ENCODE measurements at regions not wholly inside any gene's neighbourhood (a gene's known extent, or its start where the extent isn't known, plus 50 kb on each side); places are given as distances from the start of the nearest gene placed in this dataset.

DNA sequence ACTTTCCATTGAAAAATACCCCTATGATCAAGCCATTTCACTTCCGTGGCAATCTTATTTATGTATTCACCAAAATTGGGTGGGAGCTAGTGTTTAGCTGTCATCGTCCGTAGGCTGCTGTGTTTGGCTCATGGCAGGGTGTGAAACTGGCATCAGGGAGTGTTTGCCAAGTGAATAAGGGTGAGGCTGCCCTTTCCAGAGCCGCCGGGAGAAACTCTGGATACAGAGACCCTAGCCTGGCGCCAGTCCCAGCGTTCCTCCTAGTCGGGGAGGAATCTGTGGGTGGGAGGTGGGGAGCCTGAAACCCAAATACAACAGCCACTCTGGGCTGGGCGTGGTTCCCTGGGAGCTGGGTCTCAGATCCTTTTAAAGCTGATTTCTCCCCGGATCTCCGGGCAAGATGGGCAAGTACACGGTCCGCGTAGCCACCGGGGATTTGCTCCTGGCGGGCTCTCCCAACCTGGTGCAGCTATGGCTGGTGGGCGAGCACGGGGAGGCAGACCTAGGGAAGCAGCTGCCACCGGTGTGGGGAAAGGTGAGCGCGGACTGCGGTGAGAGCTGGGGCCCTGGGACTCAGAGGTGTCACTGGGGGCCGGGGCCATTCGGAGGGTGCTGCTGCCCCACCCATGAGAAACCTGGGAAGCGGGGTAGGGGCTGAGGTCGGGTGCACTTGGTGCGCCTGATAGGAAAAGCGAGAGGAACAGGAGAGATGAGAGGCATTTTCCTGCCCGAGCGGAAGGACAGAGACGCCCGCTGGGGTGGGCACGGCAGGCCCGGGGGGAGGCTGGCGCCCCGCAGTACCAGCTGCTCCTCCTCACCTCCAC lies 62.1 kb upstream of the TEKT1 start:
- Mint-ChIP-seq H3K4me1 (no peaks in the 10 kb centered on the region), H3K4me3 (no peak overlapping the region), H3K27ac (no peak overlapping the region), H3K36me3 (ENCODE audit: low read depth) (peaks cover 2% of the 10 kb centered on the region), H3K9me3 (peaks cover 3% of the 10 kb centered on the region), H3K27me3 (peaks cover 42% of the 10 kb centered on the region)
- no peak for DNase-seq
- intact Hi-C loops (cut with micrococcal nuclease), result no loop called here

DNA sequence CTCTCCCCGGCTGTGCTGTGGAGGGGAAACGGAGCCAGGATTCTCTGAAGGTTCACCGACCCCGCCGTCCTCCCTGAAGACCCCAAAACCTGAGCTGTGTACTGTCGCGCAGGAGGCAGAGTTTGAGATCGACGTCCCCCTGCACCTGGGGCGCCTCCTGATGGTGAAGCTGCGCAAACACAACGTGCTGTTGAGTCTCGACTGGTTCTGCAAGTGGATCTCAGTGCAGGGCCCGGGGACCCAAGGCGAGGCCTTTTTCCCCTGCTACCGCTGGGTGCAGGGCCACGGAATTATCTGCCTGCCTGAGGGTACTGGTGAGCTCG lies 62.6 kb upstream of the TEKT1 start:
- Mint-ChIP-seq H3K4me1 (no peaks in the 10 kb centered on the region), H3K27ac (no peak overlapping the region), H3K9me3 (no peaks in the 10 kb centered on the region), H3K27me3 (peaks cover 42% of the 10 kb centered on the region), H3K36me3 (ENCODE audit: low read depth) (peaks cover 2% of the 10 kb centered on the region), H3K4me3 (no peak overlapping the region)
- intact Hi-C loops (cut with micrococcal nuclease), result no loop called here
- DNase-seq, result peak; percentile 71

DNA sequence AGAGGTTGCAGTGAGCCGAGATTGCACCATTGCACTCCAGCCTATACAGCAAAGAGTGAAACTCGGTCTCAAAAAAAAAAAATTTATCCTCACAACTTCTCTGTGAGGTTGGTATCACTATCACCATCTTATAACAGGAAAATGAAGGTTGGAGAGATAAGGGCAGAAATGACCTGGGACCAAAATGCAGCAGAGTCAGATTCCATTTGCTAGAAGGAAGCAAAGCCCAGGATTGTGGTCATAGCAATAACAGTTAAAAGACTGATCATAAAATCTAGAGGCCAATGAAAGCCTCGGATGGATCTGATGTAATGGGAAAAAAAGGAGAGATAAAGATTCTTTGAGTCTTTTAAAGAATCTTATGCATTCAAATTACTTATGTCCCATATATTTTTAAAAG lies 69.6 kb upstream of the TEKT1 start:
- Mint-ChIP-seq H3K27ac (no peak overlapping the region), H3K27me3 (peaks cover 9% of the 10 kb centered on the region)
- intact Hi-C loops (cut with micrococcal nuclease), result no loop called here

DNA sequence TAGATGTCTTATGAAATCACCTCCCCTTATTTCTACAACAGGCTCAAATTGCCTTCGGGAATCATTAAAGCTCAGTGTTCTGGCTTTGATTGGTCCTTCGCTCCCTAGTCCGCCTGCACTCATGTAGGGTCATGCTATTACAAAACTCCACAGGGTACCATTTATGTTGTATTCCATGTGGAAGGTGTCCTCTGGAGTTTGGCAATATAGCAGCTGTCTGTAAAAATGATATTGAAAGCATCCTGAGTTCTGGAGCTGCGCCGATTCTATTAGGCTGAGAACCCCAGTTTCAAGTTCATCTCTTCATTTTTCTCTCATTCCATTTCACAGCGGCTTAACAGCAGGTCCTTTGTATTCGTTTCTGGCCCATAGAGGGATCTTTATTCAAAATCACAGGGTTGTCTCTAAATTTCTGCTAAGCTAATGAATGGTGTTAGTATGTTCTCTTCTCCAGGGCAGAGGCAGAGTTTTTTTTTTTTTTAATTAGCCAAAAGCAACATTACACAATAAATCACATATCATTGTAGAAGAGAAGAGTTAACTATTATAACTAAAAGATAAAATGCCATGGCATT lies 71.9 kb upstream of the TEKT1 start:
- Mint-ChIP-seq H3K27me3 (no peaks in the 10 kb centered on the region), H3K27ac (no peak overlapping the region), H3K9me3 (no peaks in the 10 kb centered on the region), H3K36me3 (ENCODE audit: low read depth) (no peaks in the 10 kb centered on the region), H3K4me3 (no peak overlapping the region), H3K4me1 (no peaks in the 10 kb centered on the region)
- intact Hi-C loops (cut with micrococcal nuclease), result no loop called here
- DNase-seq, result peak; percentile 29

More for the DNA sequence above, 69.6 kb upstream of the TEKT1 start:
- Mint-ChIP-seq H3K36me3 (ENCODE audit: low read depth) (no peaks in the 10 kb centered on the region), H3K9me3 (no peaks in the 10 kb centered on the region), H3K4me3 (no peak overlapping the region), H3K4me1 (no peaks in the 10 kb centered on the region)
- peak; percentile 24 for DNase-seq

DNA sequence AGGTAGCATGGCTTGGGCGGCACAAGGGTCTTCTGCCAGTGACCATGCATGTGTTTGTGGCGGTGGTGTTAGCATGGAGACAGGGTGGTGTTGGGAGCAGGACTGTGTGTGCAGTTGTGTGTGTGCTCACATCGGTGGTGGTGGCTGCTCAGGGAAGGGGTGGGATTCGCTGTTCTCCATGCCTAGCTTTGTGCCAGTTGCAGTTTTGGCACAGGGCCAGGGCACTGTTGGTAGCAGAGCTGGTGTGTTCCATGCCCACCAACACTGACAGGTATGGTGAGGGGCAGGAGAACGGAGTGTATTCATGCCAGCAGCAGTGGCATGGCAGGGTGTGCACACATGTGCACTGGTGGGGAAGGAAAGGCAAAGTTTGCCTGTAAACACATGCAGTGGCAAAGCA lies 77.3 kb upstream of the TEKT1 start:
- intact Hi-C loops (cut with micrococcal nuclease), result no loop called here
- peaks cover 12% of the 10 kb centered on the region for H3K4me1 Mint-ChIP-seq
- peak; percentile 51 for DNase-seq
- H3K27me3 Mint-ChIP-seq, result peaks cover 17% of the 10 kb centered on the region
- H3K27ac Mint-ChIP-seq, result no peak overlapping the region
- H3K4me3 Mint-ChIP-seq, result no peak overlapping the region
- H3K9me3 Mint-ChIP-seq, result no peaks in the 10 kb centered on the region
- no peaks in the 10 kb centered on the region for H3K36me3 Mint-ChIP-seq (ENCODE audit: low read depth)

DNA sequence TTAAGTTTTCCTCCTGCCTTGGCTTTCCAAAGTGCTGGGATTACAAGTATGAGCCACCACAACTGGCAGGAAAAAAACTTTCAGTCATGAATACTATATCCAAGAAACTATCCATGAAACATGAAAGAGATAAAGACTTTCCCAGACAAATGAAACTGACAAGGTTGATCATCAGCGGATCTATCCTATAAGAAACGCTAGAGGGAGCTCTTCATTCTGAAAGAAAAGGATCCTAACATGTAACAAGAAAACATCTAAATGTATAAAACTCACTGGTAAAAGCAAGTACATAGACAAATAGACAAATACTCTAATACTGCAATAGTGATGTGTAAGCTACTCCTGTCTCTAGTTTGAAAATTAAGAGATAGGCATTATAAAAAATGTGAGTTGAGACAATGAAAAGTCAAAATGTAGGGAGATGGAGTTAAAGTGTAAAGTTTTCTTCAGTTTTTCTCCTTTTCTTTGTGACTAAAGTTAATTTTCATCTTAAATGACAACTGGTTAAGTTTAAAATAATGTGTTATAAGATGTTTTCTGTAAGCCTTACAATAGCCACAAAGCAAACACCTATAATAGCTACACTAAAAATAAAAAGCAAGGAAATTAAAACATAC lies 79.6 kb upstream of the TEKT1 start:
- intact Hi-C loops (cut with micrococcal nuclease), result loop anchor here (1.0 to 5.0 kb wide), 3 partner anchors 93 to 226 kb away; no protein-coding TSS in a partner anchor
- H3K4me3 Mint-ChIP-seq, result no peak overlapping the region
- H3K27me3 Mint-ChIP-seq, result peaks cover 22% of the 10 kb centered on the region
- no peaks in the 10 kb centered on the region for H3K36me3 Mint-ChIP-seq (ENCODE audit: low read depth)
- H3K4me1 Mint-ChIP-seq, result peaks cover 20% of the 10 kb centered on the region
- H3K27ac Mint-ChIP-seq, result no peak overlapping the region
- peak; percentile 68 for DNase-seq
- no peaks in the 10 kb centered on the region for H3K9me3 Mint-ChIP-seq

DNA sequence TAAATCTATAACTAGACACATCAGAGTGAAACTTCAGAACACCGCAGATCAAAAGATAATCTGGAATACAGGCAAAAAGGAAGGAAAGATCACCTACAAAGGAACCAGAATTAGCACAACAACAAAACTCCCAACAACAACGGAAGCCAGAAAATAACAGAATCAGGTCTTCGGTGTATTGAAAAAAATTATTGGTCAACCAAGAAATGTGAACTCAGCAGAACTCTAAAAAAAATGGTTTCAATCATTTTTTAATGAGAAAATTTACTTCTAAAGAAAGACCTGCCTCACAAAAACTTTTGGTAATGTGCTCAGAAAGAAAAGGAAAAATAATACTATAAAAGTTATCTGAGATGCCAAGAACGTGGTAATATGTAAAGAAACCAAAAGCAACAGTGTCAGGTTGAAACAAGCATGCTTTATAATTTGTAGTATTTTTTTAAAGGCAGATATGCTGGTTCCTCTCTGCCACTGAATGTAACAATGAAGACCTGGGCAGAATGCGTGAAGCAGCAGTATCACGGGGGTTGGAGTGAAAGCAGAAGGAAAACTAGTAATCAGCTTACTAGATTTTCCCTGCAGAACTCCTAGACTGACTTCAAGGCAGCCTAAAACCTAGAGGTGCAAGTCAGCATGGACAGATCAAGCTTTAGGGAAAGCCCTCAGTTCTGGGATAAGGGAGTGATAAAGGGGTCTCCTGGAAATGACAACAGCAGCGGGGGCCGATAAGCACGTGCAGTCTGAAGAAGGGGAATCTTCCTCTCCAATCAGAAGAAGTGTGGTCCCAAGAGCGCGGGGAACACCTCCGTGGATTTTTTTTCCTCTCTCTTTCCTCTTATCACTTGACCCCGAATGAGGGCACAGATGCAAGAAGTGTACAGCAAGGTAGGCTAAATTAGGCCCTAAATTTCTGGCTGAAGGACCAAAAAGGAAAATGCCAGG lies 80.9 kb upstream of the TEKT1 start:
- no peak for DNase-seq
- intact Hi-C loops (cut with micrococcal nuclease), result loop anchor here (5.0 kb wide), 1 partner anchor 225 kb away; no protein-coding TSS in a partner anchor
- Mint-ChIP-seq H3K27ac (no peak overlapping the region), H3K36me3 (ENCODE audit: low read depth) (no peaks in the 10 kb centered on the region), H3K4me1 (peaks cover 20% of the 10 kb centered on the region), H3K4me3 (peak overlapping the region; percentile 55), H3K9me3 (no peaks in the 10 kb centered on the region), H3K27me3 (peaks cover 32% of the 10 kb centered on the region)

DNA sequence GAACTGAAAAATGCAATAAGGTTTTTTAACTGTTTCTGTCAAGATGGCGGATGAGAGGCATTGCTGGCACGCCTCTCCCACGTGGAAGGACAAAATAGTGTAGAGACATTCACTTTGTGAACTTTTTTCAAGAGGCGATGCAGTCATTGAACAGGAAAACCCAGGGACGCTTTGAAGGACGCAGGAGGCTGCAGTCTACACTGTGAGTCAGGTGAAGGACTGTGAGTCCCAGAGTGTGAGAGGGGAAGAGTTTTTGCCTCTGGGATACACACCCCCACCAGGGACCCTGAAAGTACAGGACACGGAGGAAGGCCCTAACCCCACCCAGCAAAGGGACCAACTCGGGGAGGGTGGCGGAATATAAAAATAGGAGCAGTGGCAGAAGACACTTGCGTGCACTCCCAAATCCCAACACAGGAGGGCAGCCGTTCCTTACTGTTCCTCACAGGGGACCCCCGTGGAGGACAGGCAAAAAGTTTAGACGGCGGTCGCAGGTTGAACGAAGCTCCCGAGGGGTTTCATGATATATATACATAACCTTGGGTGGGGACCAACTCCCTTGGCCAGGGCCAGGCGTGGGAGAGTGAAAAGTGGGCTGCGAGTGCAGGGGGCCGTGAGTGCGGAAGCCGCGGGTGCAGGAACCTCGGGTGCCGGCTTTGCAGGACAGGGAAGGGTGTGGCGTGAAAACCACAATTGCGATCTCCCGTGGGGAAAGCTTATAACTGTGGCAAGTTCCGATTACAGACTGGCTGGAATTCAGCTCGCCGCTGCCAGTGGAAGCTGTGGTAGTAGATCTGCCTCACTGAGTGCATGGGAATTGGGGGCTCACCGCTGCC lies 82.0 kb upstream of the ALOX12 start:
- Mint-ChIP-seq H3K27ac (no peak overlapping the region), H3K9me3 (no peaks in the 10 kb centered on the region), H3K36me3 (ENCODE audit: low read depth) (no peaks in the 10 kb centered on the region), H3K27me3 (peaks cover 32% of the 10 kb centered on the region), H3K4me1 (peaks cover 20% of the 10 kb centered on the region), H3K4me3 (peak overlapping the region; percentile 82)
- DNase-seq, result peak; percentile 92
- intact Hi-C loops (cut with micrococcal nuclease), result loop anchor here (5.0 kb wide), 1 partner anchor 223 kb away; no protein-coding TSS in a partner anchor

DNA sequence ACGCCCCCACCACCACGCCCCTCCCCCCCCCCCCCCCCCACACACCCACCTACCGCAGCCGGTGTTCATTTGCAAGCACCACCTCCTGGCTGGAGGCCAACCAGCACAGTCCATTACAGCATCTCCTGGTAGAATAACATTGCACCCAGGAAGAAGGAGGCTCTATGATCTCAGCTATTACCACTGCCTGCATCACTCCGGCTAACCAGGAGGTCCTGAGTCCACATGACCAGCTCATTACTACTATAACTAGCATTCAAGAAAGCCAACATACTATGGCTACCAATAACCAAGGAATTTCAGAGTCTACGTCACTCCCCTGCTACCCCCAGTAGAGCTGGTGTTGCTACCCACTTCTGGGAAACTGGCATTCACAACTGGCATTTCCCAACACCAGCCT lies 81.1 kb upstream of the ALOX12 start:
- H3K4me3 Mint-ChIP-seq, result peak overlapping the region; percentile 11
- H3K27ac Mint-ChIP-seq, result no peak overlapping the region
- intact Hi-C loops (cut with micrococcal nuclease), result loop anchor here (5.0 kb wide), 1 partner anchor 223 kb away; no protein-coding TSS in a partner anchor
- no peaks in the 10 kb centered on the region for H3K9me3 Mint-ChIP-seq
- H3K27me3 Mint-ChIP-seq, result peaks cover 32% of the 10 kb centered on the region
- peaks cover 20% of the 10 kb centered on the region for H3K4me1 Mint-ChIP-seq
- no peaks in the 10 kb centered on the region for H3K36me3 Mint-ChIP-seq (ENCODE audit: low read depth)
- no peak for DNase-seq

DNA sequence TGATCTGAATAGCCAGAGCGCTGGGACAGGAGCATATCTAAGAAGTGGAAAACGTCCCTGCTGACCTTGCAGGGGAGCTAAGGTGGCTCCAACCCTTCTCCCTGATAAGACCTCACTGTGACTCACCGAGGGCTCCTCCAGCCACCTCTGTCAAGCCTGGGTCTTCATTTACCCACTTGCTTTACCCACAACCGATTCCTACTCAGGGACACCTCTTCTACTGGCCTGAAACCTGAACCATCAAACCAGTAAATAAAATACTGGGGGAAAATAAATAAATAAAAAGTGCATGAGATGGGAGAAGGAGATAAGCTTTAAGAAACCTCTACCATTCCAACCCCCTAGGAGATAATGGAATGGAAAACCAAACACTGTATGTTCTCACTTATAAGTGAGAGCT lies 80.2 kb upstream of the ALOX12 start:
- H3K4me1 Mint-ChIP-seq, result peaks cover 20% of the 10 kb centered on the region
- H3K27me3 Mint-ChIP-seq, result peaks cover 32% of the 10 kb centered on the region
- no peak overlapping the region for H3K27ac Mint-ChIP-seq
- no peaks in the 10 kb centered on the region for H3K36me3 Mint-ChIP-seq (ENCODE audit: low read depth)
- no peaks in the 10 kb centered on the region for H3K9me3 Mint-ChIP-seq
- intact Hi-C loops (cut with micrococcal nuclease), result no loop called here
- no peak overlapping the region for H3K4me3 Mint-ChIP-seq
- no peak for DNase-seq

DNA sequence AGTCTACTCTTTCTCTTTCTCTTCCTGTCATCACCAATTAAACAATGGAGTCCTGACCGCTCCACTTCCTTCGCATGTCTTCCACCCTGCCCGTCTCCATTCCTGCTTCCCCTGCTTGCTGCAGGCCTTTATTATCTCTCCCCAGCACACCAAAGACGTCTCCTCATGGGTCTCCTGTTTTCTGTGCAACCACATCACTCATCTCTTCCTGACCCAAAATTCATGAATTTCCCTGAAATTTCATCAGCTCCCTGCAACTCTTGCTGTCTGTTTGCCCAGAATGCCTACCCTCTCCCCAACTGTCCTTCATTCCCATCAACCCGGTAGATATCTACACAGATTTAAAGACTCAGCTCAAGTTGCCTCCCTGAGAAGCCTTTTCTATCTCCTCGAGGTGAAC lies 76.7 kb upstream of the ALOX12 start:
- Mint-ChIP-seq H3K27me3 (peaks cover 17% of the 10 kb centered on the region), H3K4me3 (no peak overlapping the region), H3K9me3 (no peaks in the 10 kb centered on the region), H3K36me3 (ENCODE audit: low read depth) (no peaks in the 10 kb centered on the region), H3K4me1 (peaks cover 7% of the 10 kb centered on the region), H3K27ac (no peak overlapping the region)
- no peak for DNase-seq
- intact Hi-C loops (cut with micrococcal nuclease), result no loop called here

DNA sequence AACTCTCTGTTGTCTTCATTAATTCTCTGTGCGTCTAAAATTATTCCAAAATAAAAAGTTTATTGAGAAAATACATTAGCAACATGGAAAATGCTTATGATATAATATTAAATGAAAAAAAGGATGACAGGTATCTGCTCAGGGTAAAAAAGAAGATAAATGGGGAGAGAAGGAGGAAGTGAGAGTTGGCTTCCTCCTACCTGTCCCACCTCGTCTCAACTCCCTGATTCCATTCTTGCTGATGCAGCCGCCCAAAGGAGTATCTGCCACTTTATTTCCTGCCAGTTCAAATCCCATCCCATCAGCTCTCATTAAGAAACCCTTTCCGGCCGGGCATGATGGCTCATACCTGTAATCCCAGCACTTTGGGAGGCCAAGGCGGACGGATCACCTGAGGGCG lies 72.5 kb upstream of the ALOX12 start:
- Mint-ChIP-seq H3K9me3 (peaks cover 5% of the 10 kb centered on the region), H3K4me3 (no peak overlapping the region), H3K27ac (no peak overlapping the region), H3K36me3 (ENCODE audit: low read depth) (peaks cover 7% of the 10 kb centered on the region), H3K27me3 (peaks cover 3% of the 10 kb centered on the region), H3K4me1 (peaks cover 9% of the 10 kb centered on the region)
- intact Hi-C loops (cut with micrococcal nuclease), result no loop called here
- DNase-seq, result no peak

DNA sequence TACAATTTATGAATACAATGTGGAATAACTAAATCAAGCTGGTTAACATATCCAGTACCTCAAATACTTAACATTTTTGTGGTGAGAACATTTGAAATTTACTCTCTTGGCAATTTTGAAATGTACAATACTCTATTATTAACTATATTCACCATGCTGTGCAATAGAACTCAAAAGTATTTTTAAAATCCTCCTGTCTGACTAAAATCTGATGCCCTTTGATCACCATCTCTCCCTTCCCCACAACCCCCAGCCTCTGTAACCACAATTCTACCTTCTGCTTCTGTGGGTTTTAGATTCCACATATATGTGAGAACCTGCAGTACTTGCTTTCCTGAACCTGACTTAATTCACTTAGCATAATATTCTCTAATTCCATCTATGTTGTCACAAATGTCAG lies 71.6 kb upstream of the ALOX12 start:
- H3K36me3 Mint-ChIP-seq (ENCODE audit: low read depth), result peaks cover 7% of the 10 kb centered on the region
- peaks cover 9% of the 10 kb centered on the region for H3K4me1 Mint-ChIP-seq
- H3K27me3 Mint-ChIP-seq, result peaks cover 3% of the 10 kb centered on the region
- intact Hi-C loops (cut with micrococcal nuclease), result no loop called here
- no peak overlapping the region for H3K27ac Mint-ChIP-seq
- no peak overlapping the region for H3K4me3 Mint-ChIP-seq
- H3K9me3 Mint-ChIP-seq, result peaks cover 5% of the 10 kb centered on the region
- DNase-seq, result peak; percentile 71

Data from activated CD4-positive, alpha-beta T cell treated with anti-CD3 and anti-CD28 coated beads, Interleukin-2, amount 10 ng/mL, durations not matched to agents 24 days and 14 days (primary cell).